ENCODE measurements at regions not wholly inside any gene's neighbourhood (a gene's known extent, or its start where the extent isn't known, plus 50 kb on each side); places are given as distances from the start of the nearest gene placed in this dataset.

DNA sequence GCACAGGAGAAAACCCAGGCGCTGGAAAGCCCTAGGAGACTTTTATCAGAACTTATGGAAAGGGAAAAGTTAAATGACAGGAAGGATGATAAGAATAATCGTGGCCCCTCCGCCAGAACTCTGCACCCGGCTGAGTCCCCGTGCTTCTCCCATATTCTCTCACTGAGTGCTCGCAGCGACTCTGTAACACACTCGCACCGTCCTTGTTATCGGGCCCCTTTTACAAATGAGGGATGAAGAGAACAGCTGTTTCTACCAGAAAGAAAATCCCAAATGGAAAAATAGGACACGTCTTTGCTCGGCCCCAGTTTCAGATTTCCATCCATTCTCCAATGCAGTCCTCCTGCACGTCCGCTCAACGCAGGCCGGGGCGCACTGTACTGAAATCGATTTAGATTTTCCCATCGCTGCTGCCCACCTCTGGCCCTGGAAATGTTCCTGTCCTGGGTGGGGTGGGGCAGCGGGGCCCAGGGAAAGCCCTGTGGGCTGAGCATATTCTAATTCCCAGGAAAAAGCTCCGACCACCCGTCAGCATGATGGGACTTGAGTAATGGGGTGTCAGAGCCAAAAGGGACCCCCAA is 66.4 kb downstream of the KCNF1 start:
- no peak for TF ChIP-seq POLR2AphosphoS5 (IDR thresholded peaks at IDR 0.05; ENCODE audit: insufficient read depth, low read depth, low read length)
- TF ChIP-seq FOS (IDR thresholded peaks at IDR 0.05; ENCODE audit: borderline replicate concordance, insufficient read depth, low read length), result no peak
- TF ChIP-seq, protein P1, sequence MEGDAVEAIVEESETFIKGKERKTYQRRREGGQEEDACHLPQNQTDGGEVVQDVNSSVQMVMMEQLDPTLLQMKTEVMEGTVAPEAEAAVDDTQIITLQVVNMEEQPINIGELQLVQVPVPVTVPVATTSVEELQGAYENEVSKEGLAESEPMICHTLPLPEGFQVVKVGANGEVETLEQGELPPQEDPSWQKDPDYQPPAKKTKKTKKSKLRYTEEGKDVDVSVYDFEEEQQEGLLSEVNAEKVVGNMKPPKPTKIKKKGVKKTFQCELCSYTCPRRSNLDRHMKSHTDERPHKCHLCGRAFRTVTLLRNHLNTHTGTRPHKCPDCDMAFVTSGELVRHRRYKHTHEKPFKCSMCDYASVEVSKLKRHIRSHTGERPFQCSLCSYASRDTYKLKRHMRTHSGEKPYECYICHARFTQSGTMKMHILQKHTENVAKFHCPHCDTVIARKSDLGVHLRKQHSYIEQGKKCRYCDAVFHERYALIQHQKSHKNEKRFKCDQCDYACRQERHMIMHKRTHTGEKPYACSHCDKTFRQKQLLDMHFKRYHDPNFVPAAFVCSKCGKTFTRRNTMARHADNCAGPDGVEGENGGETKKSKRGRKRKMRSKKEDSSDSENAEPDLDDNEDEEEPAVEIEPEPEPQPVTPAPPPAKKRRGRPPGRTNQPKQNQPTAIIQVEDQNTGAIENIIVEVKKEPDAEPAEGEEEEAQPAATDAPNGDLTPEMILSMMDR (IDR thresholded peaks at IDR 0.05; ENCODE audit: extremely low read depth in 1 of 2, insufficient read depth in 1 of 2, low read depth in 1 of 2, low read length in 2 of 2), result no peak
- TF ChIP-seq MYC (IDR thresholded peaks at IDR 0.05; ENCODE audit: low read depth, low read length), result no peak
- TF ChIP-seq, protein P2, sequence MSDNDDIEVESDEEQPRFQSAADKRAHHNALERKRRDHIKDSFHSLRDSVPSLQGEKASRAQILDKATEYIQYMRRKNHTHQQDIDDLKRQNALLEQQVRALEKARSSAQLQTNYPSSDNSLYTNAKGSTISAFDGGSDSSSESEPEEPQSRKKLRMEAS (IDR thresholded peaks at IDR 0.05; ENCODE audit: insufficient read depth, insufficient read length), result no peak
- TF ChIP-seq EZH2 (IDR thresholded peaks at IDR 0.05; ENCODE audit: borderline replicate concordance, low read depth, low read length, severe bottlenecking), result no peak
- no peak for TF ChIP-seq JUN (IDR thresholded peaks at IDR 0.05; ENCODE audit: borderline replicate concordance, insufficient read depth, insufficient read length, low read depth)
- TF ChIP-seq POLR2A (IDR thresholded peaks at IDR 0.05; ENCODE audit: low read depth, low read length), result no peak
- TF ChIP-seq GATA2 (IDR thresholded peaks at IDR 0.05; ENCODE audit: insufficient read depth, insufficient read length, low read depth, low read length), result no peak
- no peak overlapping the region for H3K27ac ChIP-seq (ENCODE audit: insufficient read depth, low read depth, low read length)
- ChIA-PET CTCF (interaction anchor here (1.1 kb wide), 1 partner anchor 10 kb away, joined by 3 read pairs; no protein-coding TSS in a partner anchor), POLR2A (no interaction called here)
- H3K9ac ChIP-seq (replicated peaks; ENCODE audit: extremely low read depth, insufficient read depth, low read length), result no peak overlapping the region
- BruUV-seq (replicated peaks), result no TSS peak
- H3K4me3 ChIP-seq (replicated peaks in 1 of 3; ENCODE audit: insufficient read depth in 1 of 3, low read depth in 1 of 3, low read length in 3 of 3), result no peak overlapping the region
- H4K20me1 ChIP-seq (replicated peaks; ENCODE audit: control insufficient read depth, extremely low read depth, insufficient read depth, low read length), result no peaks in the 10 kb centered on the region
- dilution Hi-C loops (cut with MboI; ENCODE audit: extremely low pct_ligation_motif_present, low sequenced_read_pairs), result no loop called here
- no peaks in the 10 kb centered on the region for H3K79me2 ChIP-seq (ENCODE audit: control insufficient read depth, insufficient read depth, low read length)
- H3K27me3 ChIP-seq (ENCODE audit: control insufficient read depth in 2 of 2, insufficient read depth in 2 of 2, low read length in 2 of 2), result peaks cover 0 to 10% of the 10 kb centered on the region in 2 experiments
- FAIRE-seq (no peak), DNase-seq (ENCODE audit: low read depth, low spot score) (no peak)
- H3K9me1 ChIP-seq (replicated peaks; ENCODE audit: control insufficient read depth, extremely low read depth, insufficient read depth, low read length), result no peaks in the 10 kb centered on the region
- no peaks in the 10 kb centered on the region for H3K9me3 ChIP-seq (replicated peaks; ENCODE audit: control insufficient read depth, insufficient read depth, low read length)
- H2AFZ ChIP-seq (ENCODE audit: low read depth, low read length), result no peak overlapping the region
- intact Hi-C loops (cut with micrococcal nuclease), result no loop called here
- no peak overlapping the region for H3K4me2 ChIP-seq (ENCODE audit: insufficient read depth, low read length)
- no peaks in the 10 kb centered on the region for H3K4me1 ChIP-seq (ENCODE audit: control insufficient read depth, extremely low read depth, insufficient read depth, low read length)
- H3K36me3 ChIP-seq (ENCODE audit: control insufficient read depth in 2 of 2, extremely low read depth in 1 of 2, insufficient read depth in 2 of 2, low read length in 2 of 2), result no peaks in the 10 kb centered on the region
